SK-N-SH (cell line): ENCODE measurements at regions not wholly inside any gene's neighbourhood (a gene's known extent, or its start where the extent isn't known, plus 50 kb on each side); places are given as distances from the start of the nearest gene placed in this dataset.

Experiments
- CTCF ChIA-PET: fragments of 300-600, 350-600 bp; formaldehyde crosslinking; extraction: SDS; loops from one replicate; lab custom pipeline; 2021; lab: Yijun Ruan, JAX
- POLR2A ChIA-PET: fragments of 350-600 bp; sonication (Branson Sonifier 250); formaldehyde crosslinking; extraction: SDS; loops from one replicate; lab custom pipeline; 2020; ENCODE audit warnings: antibody characterized with exemption, inconsistent platforms; lab: Yijun Ruan, JAX
- DNase-seq: peaks from one replicate; pipeline ENCODE4 v3.0.0; 2012
- H2AFZ ChIP-seq: fragments of 200-600 bp; sonication (generic); 2 replicates; pipeline ENCODE4 v1.8.1; 2016; ENCODE audit warnings: antibody characterized with exemption, mild to moderate bottlenecking, low read depth
- H3F3A ChIP-seq: fragments of 200-600 bp; sonication (generic); replicated peaks from 2 replicates; pipeline ENCODE3; 2016; ENCODE audit warnings: antibody characterized with exemption, mild to moderate bottlenecking; ENCODE audit not compliant: insufficient read depth
- H3K27ac ChIP-seq, 2 experiments: fragments of 200-500 bp in 1 of 2; fragments of 200-600 bp in 1 of 2; sonication (Bioruptor generic) in 1 of 2; sonication (generic), shearing (Covaris generic) in 1 of 2; 2 replicates each; pipeline versions ENCODE4 v1.5.1 to v1.6.1; 2014 to 2016; ENCODE audit warnings: low read depth in 2 of 2, inconsistent platforms in 1 of 2, low read length in 1 of 2, mild to moderate bottlenecking in 1 of 2, mixed read lengths in 1 of 2
- H3K27me3 ChIP-seq: fragments of 200-600 bp; sonication (generic), shearing (Covaris generic); 2 replicates; pipeline ENCODE4 v1.6.1; 2016; ENCODE audit warnings: mixed run types; ENCODE audit not compliant: insufficient read depth
- H3K36me3 ChIP-seq, 2 experiments: fragments of 200-500 bp in 1 of 2; fragments of 200-600 bp in 1 of 2; sonication (Bioruptor generic) in 1 of 2; sonication (generic) in 1 of 2; replicated peaks in 1 of 2; 2 replicates each; pipeline versions ENCODE3 to v1.5.1; 2014 to 2016; ENCODE audit warnings: low read length in 1 of 2, mild to moderate bottlenecking in 1 of 2; ENCODE audit not compliant: insufficient read depth in 2 of 2, control insufficient read depth in 1 of 2
- H3K4me1 ChIP-seq, 2 experiments: fragments of 200-500 bp in 1 of 2; fragments of 200-600 bp in 1 of 2; sonication (Bioruptor generic) in 1 of 2; sonication (generic), shearing (Covaris generic) in 1 of 2; 2 replicates each; pipeline versions ENCODE4 v1.5.1 to v1.6.1; 2014 to 2016; ENCODE audit warnings: low read depth in 1 of 2, low read length in 1 of 2, mixed run types in 1 of 2; ENCODE audit not compliant: insufficient read depth in 2 of 2, control insufficient read depth in 1 of 2
- H3K4me2 ChIP-seq: fragments of 200-600 bp; sonication (generic), shearing (Covaris generic); 2 replicates; pipeline ENCODE4 v1.6.1; 2017; ENCODE audit warnings: mixed run types
- H3K4me3 ChIP-seq, 2 experiments: fragments of 200-500 bp in 1 of 2; fragments of 200-600 bp in 1 of 2; sonication (Bioruptor generic) in 1 of 2; sonication (generic), shearing (Covaris generic) in 1 of 2; 2 replicates each; pipeline versions ENCODE4 v1.5.1 to v1.8.1; 2014 to 2016; ENCODE audit warnings: low read depth in 2 of 2, inconsistent platforms in 1 of 2, low read length in 1 of 2, mild to moderate bottlenecking in 1 of 2, mixed read lengths in 1 of 2, moderate library complexity in 1 of 2
- H3K79me2 ChIP-seq: fragments of 200-600 bp; sonication (generic); 2 replicates; pipeline ENCODE4 v1.8.1; 2017; ENCODE audit warnings: mild to moderate bottlenecking; ENCODE audit not compliant: insufficient read depth
- H3K9ac ChIP-seq: fragments of 200-600 bp; sonication (generic); 2 replicates; pipeline ENCODE4 v1.6.1; 2017; ENCODE audit warnings: mixed run types
- H3K9me2 ChIP-seq: fragments of 200-600 bp; sonication (generic); 2 replicates; pipeline ENCODE4 v1.6.1; 2017; ENCODE audit warnings: mixed run types
- H3K9me3 ChIP-seq: fragments of 200-600 bp; sonication (generic); 2 replicates; pipeline ENCODE4 v1.6.1; 2017; ENCODE audit warnings: mixed run types, mild to moderate bottlenecking, moderate library complexity
- H4K20me1 ChIP-seq: fragments of 200-600 bp; sonication (generic); 2 replicates; pipeline ENCODE4 v1.6.1; 2017; ENCODE audit warnings: mild to moderate bottlenecking, mixed run types; ENCODE audit not compliant: insufficient read depth
- ELF1 ChIP-seq: IDR thresholded peaks from 2 replicates; pipeline ENCODE4 v1.4.0; 2012
- FOSL2 ChIP-seq: IDR thresholded peaks from 2 replicates; pipeline ENCODE4 v1.4.0; 2012; ENCODE audit warnings: low read depth, mild to moderate bottlenecking, moderate library complexity, borderline replicate concordance
- FOXJ3 ChIP-seq: sonication (generic); formaldehyde crosslinking; IDR thresholded peaks from 2 replicates; pipeline ENCODE4 v1.5.1; 2020; ENCODE audit warnings: mild to moderate bottlenecking, missing genetic modification reagents
- MEF2A ChIP-seq: IDR thresholded peaks from 2 replicates; pipeline ENCODE4 v1.4.0; 2012; ENCODE audit warnings: low read depth, borderline replicate concordance
- MXI1 ChIP-seq: IDR thresholded peaks from 2 replicates; pipeline ENCODE4 v1.6.1; 2012; ENCODE audit warnings: mild to moderate bottlenecking, low read depth, low read length, improper control_type of control experiment
- NFIC ChIP-seq: IDR thresholded peaks from 2 replicates; pipeline ENCODE4 v1.4.0; 2012; ENCODE audit warnings: borderline replicate concordance
- RFX5 ChIP-seq: IDR thresholded peaks from 2 replicates; pipeline ENCODE4 v1.6.1; 2012; ENCODE audit warnings: mild to moderate bottlenecking, improper control_type of control experiment, low read length
- RXRA ChIP-seq: IDR thresholded peaks from 2 replicates; pipeline ENCODE4 v1.4.0; 2012; ENCODE audit warnings: low read depth, mild to moderate bottlenecking, borderline replicate concordance
- TAF1 ChIP-seq: IDR thresholded peaks from 2 replicates; pipeline ENCODE4 v1.6.1; 2012; ENCODE audit warnings: low read depth, mild to moderate bottlenecking, low read length, moderate library complexity, borderline replicate concordance
- TCF12 ChIP-seq: IDR thresholded peaks from 2 replicates; pipeline ENCODE4 v1.4.0; 2012
- YY1 ChIP-seq: IDR thresholded peaks from 2 replicates; pipeline ENCODE4 v1.4.0; 2012; ENCODE audit warnings: low read depth, mild to moderate bottlenecking
- WGBS: methylation state at CpG from one replicate; pipeline ENCODE4 v1.1.6; 2017; ENCODE audit warnings: low lambda C conversion rate; 5-methylcytosine and 5-hydroxymethylcytosine counted together
- TF ChIP-seq, protein P1 (sequence below): fragments of 150-350 bp; IDR thresholded peaks from 2 replicates; pipeline ENCODE4 v1.6.1; 2016; ENCODE audit warnings: mild to moderate bottlenecking, low read depth, low read length
- TF ChIP-seq, protein P2 (sequence below): IDR thresholded peaks from 2 replicates; pipeline ENCODE4 v1.4.0; 2012; ENCODE audit warnings: low read depth, borderline replicate concordance
- TF ChIP-seq, protein P3 (sequence below): fragments of 200-600 bp; sonication (generic); IDR thresholded peaks from 2 replicates; pipeline ENCODE4 v1.6.1; 2017; ENCODE audit warnings: antibody characterized with exemption, mild to moderate bottlenecking, moderate library complexity
- TF ChIP-seq, protein P4 (sequence below): IDR thresholded peaks from 2 replicates; pipeline ENCODE4 v1.6.1; 2012; ENCODE audit warnings: mild to moderate bottlenecking, low read depth, low read length, moderate library complexity

DNA sequence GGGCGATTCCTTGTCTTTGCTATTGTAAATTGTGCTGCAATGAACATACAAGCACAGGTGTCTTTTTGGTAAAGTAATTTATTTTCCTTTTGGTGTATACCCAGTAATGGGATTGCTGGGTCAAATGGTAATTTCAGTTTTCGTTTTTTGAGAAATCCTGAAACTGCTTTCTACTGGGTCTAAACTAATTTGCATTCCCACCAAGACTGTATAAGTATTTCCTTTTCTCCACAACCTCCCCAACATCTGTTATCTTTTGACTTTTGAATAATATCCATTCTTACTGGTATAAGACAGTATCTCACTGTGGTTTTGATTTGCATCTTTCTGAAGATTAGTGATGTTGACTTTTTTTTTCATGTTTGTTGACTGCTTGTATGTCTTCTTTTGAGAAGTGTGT lies 2506.0 kb downstream of the PCDH7 start:
- H3K4me1 ChIP-seq, result no peaks in the 10 kb centered on the region
- no peak overlapping the region for H3K9ac ChIP-seq
- H3K9me2 ChIP-seq, result no peaks in the 10 kb centered on the region
- H3K27me3 ChIP-seq, result no peaks in the 10 kb centered on the region
- H3K27ac ChIP-seq, result no peak overlapping the region
- no peak overlapping the region for H3K4me3 ChIP-seq
- H3F3A ChIP-seq, result no peaks in the 10 kb centered on the region
- H4K20me1 ChIP-seq, result no peaks in the 10 kb centered on the region
- ChIA-PET CTCF (interaction anchor here (0.6 kb wide), 1 partner anchor 1094 kb away, joined by 3 read pairs; no protein-coding TSS in a partner anchor), POLR2A (no interaction called here)
- H3K9me3 ChIP-seq, result no peaks in the 10 kb centered on the region
- H2AFZ ChIP-seq, result no peak overlapping the region
- TF ChIP-seq MEF2A (no peak), TCF12 (no peak), FOSL2 (no peak), FOXJ3 (CRISPR knock-in tag) (no peak), ELF1 (no peak), YY1 (no peak), TAF1 (no peak), NFIC (no peak), MXI1 (no peak), RXRA (no peak), RFX5 (no peak)
- TF ChIP-seq, protein P1, sequence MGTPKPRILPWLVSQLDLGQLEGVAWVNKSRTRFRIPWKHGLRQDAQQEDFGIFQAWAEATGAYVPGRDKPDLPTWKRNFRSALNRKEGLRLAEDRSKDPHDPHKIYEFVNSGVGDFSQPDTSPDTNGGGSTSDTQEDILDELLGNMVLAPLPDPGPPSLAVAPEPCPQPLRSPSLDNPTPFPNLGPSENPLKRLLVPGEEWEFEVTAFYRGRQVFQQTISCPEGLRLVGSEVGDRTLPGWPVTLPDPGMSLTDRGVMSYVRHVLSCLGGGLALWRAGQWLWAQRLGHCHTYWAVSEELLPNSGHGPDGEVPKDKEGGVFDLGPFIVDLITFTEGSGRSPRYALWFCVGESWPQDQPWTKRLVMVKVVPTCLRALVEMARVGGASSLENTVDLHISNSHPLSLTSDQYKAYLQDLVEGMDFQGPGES, result no peak
- TF ChIP-seq, protein P2, sequence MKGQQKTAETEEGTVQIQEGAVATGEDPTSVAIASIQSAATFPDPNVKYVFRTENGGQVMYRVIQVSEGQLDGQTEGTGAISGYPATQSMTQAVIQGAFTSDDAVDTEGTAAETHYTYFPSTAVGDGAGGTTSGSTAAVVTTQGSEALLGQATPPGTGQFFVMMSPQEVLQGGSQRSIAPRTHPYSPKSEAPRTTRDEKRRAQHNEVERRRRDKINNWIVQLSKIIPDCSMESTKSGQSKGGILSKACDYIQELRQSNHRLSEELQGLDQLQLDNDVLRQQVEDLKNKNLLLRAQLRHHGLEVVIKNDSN, result no peak
- TF ChIP-seq, protein P3, sequence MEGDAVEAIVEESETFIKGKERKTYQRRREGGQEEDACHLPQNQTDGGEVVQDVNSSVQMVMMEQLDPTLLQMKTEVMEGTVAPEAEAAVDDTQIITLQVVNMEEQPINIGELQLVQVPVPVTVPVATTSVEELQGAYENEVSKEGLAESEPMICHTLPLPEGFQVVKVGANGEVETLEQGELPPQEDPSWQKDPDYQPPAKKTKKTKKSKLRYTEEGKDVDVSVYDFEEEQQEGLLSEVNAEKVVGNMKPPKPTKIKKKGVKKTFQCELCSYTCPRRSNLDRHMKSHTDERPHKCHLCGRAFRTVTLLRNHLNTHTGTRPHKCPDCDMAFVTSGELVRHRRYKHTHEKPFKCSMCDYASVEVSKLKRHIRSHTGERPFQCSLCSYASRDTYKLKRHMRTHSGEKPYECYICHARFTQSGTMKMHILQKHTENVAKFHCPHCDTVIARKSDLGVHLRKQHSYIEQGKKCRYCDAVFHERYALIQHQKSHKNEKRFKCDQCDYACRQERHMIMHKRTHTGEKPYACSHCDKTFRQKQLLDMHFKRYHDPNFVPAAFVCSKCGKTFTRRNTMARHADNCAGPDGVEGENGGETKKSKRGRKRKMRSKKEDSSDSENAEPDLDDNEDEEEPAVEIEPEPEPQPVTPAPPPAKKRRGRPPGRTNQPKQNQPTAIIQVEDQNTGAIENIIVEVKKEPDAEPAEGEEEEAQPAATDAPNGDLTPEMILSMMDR, result no peak
- TF ChIP-seq, protein P4, sequence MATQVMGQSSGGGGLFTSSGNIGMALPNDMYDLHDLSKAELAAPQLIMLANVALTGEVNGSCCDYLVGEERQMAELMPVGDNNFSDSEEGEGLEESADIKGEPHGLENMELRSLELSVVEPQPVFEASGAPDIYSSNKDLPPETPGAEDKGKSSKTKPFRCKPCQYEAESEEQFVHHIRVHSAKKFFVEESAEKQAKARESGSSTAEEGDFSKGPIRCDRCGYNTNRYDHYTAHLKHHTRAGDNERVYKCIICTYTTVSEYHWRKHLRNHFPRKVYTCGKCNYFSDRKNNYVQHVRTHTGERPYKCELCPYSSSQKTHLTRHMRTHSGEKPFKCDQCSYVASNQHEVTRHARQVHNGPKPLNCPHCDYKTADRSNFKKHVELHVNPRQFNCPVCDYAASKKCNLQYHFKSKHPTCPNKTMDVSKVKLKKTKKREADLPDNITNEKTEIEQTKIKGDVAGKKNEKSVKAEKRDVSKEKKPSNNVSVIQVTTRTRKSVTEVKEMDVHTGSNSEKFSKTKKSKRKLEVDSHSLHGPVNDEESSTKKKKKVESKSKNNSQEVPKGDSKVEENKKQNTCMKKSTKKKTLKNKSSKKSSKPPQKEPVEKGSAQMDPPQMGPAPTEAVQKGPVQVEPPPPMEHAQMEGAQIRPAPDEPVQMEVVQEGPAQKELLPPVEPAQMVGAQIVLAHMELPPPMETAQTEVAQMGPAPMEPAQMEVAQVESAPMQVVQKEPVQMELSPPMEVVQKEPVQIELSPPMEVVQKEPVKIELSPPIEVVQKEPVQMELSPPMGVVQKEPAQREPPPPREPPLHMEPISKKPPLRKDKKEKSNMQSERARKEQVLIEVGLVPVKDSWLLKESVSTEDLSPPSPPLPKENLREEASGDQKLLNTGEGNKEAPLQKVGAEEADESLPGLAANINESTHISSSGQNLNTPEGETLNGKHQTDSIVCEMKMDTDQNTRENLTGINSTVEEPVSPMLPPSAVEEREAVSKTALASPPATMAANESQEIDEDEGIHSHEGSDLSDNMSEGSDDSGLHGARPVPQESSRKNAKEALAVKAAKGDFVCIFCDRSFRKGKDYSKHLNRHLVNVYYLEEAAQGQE, result no peak
- H3K4me2 ChIP-seq, result no peak overlapping the region
- no peaks in the 10 kb centered on the region for H3K36me3 ChIP-seq
- H3K79me2 ChIP-seq, result no peaks in the 10 kb centered on the region
- DNase-seq, result no peak
- 0% methylated on average over 2 of the region's 2 CpGs for WGBS
